Heart left ventricle (tissue), 13 donors: ENCODE measurements at regions not wholly inside any gene's neighbourhood (a gene's known extent, or its start where the extent isn't known, plus 50 kb on each side); places are given as distances from the start of the nearest gene placed in this dataset.
"Not testable (repeated sequence)": the region's sequence is repeated elsewhere in the genome, so short reads cannot be mapped to it uniquely, and the experiment has no call there.

Experiments used
- CTCF ChIP-seq, 12 donors: fragments of 200-600 bp; sonication (generic) in 4 of 12; IDR thresholded peaks; one replicate each; pipeline versions ENCODE4 v1.5.0 to v1.8.0; 2018 to 2022; ENCODE audit warnings: antibody characterized with exemption in 12 of 12, mild to moderate bottlenecking in 5 of 12
- POLR2A ChIP-seq, 2 donors: fragments of 450-650 bp; IDR thresholded peaks; one replicate each; pipeline ENCODE4 v1.6.1; 2017; ENCODE audit warnings: antibody characterized with exemption in 2 of 2, mild to moderate bottlenecking in 2 of 2, moderate library complexity in 2 of 2
- donor health status: ischemic (EF 13 %, LVEDD 7.1; RV severe dilation, severe dysfunction).
- donor health status: DM: no; HTN: yes; CAD: no.
- donor health status: DM: no; HTN: no; CAD: no.
- donor health status: ischemic (EF 25% LVEDD 6.9; RV normal size, moderate dysfunction).
- donor health status: ischemic (EF 25% LVEDD 5.7; RV mildly dilated, moderate dysfunction).
- donor health status: ischemic (EF 35%, LVEDD 5.7; RV mildly dilated, moderate dysfunction).
- donor health status: nonischemic (EF 11% LVEDD 7.7; RV severe dilation, severe dysfunction).
- donor health status: DM: yes; HTN: yes; CAD: no.
- donor health status: PGD.
- donor health status: ischemic (EF 29% LVEDD 5.4; RV normal size, mild dysfunction).
- donor health status: nonischemic (EF 23%, LVEDD 6.1; RV moderate dilation, normal function).

GRCh38 chr6:67095618-67096226 is 1388.7 kb upstream of the EYS start:
- not testable (repeated sequence) for TF ChIP-seq CTCF, POLR2A (IDR thresholded peaks at IDR 0.05)
